RPMI7951 (cell line): ENCODE measurements at regions not wholly inside any gene's neighbourhood (a gene's known extent, or its start where the extent isn't known, plus 50 kb on each side); places are given as distances from the start of the nearest gene placed in this dataset.

Experiments used
- DNase-seq: peaks from one replicate; pipeline ENCODE4 v3.0.0-alpha.2; 2012; ENCODE audit warnings: low read depth

DNA sequence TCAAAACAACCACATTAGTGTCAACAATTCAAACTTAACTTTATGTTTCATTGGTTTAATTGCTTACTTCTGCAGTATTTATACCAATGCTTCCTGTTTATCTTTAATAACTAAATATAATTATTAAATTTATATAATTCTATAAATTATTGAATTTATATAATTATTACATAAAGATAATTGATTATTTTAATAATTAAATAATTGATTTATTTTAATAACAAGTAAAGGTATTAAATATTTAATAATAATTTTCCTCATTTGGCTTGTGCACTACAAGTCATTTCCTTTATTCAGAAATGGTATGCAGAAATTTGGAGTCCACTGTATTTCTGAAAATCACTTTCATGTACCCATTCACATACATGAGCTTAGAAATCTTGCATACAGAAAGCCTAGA lies 156.2 kb upstream of the NSMCE3 start:
- DNase-seq = no peak

DNA sequence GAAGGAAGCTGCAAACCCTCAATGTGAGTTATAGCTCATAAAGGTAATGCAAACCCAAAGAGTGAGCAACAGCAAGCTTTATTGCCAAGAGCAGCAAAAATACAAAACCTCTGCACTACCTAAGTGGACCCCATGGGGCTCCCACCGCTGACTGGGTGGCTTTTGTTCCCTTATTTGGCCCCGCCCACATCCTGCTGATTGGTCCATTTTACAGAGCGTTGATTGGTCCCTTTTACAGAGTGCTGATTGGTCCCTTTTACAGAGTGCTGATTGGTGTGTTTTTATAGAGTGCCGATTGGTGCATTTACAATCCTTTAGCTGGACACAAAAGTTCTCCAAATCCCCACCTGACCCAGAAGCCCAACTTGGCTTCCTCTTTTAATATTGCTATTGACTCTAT lies 154.5 kb upstream of the NSMCE3 start:
- no peak for DNase-seq

DNA sequence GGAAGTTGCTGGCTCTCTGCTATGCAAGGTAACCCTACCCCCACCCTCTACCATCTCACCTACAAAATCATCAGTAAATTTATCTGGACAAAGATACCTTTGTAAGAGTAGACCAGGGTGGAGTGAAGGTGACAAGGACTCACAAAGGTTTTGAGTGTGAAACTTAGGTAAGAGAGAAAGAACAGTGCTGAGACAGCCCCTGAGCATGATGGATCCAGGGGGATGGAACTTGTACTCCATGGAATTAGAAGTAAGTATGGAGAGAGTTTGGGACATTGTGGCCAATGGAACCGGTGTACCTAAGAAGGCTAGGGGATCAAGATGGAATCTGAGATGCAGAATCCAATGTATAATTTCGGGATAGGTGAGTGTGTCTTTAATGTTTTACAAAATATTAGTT lies 153.0 kb upstream of the NSMCE3 start:
- DNase-seq = no peak

DNA sequence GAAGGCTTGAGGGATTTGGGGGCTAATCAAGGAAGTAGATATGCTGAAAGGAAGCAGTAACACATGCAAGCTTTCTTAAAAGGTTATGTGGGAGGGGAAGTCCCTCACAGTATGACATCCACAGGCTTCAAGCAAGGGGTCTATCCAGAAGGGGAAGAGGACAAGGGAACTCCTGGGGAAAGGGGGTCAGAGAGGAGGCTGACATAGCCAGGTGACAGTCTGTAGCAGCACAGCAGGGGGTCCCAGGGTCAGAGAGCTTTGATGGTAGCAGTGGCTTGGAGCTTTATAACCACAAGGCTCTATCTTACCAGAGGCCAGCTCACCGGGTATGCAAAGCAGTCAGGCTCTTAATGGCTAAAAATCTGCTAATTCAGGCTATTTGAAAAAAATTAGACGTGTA lies 150.6 kb upstream of the NSMCE3 start:
- no peak for DNase-seq

DNA sequence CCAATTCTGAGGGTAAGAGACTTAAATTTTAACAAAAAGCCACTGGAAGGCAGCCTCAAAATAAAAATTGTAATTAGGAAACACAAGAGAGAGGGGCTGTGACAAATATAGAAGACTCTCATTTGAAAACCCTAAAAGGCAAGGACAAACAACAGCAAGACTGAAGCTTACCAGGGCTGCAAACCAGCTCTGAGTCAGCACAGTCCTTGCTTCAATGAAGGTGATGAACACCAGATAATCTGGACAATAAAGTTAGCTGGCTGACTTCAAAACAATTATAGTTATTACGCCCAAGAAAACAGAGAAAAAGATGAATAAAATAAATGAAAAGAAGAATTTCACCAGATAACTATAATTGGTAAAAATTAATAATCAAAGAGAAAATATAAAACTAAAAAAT lies 149.3 kb upstream of the NSMCE3 start:
- no peak for DNase-seq

DNA sequence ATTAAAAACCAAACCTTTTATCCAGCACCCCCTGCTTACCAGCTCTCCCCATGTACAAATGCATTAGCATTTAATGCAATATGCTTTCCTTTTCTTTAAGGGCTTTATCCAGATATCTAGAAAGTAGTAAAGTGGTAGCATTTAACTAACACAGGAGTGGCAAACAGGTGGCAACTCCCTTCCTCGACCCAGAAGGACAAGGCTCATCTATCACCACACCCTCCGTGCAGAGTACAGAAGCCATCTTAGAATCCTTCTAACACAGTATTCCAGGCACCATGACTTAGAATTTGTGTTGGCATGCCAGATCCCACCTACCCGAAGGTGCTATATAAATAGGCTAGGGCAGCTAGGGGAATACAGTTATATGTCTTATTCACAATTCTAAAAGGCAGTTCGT lies 148.6 kb upstream of the NSMCE3 start:
- no peak for DNase-seq

DNA sequence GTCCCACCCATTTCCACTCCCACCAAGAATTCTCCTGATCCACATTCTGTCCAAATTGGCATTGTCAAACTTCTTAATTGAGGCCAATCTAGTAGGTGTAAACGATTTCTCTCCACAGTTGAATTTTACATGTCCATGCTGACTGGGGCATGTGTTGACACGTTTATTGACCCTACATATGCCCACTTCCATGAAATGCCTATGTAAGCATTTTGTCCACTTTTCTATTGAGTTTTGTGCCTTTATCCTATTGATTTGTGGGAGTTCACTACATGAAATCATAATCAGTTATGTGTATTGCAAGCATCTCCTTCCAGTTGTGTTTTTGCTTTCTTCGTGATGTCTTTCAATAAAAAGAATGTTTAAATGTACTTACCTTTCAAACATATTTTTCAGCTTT lies 141.7 kb upstream of the NSMCE3 start:
- DNase-seq = no peak

DNA sequence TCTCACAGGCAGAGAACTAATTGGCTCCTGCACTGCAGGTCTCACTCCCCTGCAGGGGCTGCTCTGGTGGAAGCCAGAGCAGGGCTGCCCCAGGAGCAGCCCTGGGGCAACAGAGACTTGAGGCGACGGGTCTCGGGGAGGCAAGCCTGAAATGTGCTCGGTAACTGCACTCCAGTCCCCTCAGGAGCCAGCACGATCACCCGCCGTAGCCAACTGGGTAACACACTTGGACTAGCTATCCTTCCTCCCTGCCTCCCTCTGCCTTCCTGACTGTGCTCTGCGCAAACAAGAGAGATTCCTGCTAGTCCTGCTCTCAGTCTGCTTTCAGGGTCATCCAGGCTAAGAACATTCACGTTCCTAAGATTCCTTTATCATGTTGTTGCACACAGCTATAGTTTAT lies 140.7 kb upstream of the NSMCE3 start:
- no peak for DNase-seq

DNA sequence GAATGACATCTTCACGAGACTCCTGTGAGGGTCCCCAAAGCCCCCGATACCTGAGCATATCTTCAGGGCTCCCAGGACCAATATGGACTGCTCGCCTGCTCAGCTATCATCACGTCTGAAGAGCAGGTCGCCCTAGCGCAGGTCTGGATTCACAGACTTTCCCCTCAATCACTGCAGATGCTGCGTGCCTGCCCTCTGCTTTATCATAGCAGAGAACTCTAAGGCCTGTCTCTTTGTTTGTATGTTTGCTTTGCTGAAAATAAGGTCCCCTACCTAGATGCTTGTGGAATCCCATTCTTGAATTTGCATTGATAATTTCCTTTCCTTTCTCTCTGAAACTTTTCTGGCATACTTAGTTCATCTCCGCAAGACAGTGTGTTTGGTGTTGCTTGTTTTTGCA lies 140.3 kb upstream of the NSMCE3 start:
- no peak for DNase-seq

DNA sequence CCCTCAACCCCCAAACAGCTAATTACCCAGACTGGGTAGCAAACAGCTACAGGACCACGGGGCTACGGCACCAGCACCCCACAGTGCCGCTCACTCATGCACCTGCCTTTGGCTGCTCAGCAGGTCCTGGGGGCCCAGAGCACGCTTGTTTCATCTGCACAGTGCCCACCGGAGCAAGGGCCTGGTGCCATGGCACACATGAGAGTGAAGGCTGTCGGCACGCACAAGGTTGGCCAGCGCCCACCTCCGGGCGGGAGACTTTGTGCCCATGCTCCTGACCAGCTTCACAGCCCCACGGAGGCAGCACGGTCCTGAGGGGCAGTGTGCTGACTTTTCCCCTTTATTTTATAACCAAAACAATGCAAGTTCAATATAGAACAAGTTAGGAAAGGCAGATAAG lies 135.9 kb upstream of the NSMCE3 start:
- no peak for DNase-seq

DNA sequence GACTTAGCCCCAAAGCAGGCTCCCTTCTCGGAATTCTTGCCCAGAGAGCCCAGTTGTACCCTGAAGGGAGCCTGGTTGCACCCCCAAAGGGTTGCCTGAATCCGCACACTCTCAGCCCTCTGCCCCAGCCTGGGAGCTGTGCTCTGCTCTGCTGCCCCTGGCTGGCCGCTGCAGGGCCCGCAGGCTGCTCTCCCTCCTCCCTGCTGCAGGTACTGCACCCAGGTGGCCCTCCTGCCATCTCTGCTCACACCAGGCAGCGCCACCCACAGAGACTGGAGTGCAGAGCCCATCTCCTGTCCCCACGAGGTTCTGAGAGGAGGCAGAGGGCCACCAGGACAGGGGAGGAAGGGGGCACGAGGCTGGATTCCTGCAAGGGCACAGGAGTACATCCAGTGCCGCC lies 134.2 kb upstream of the NSMCE3 start:
- DNase-seq = no peak

DNA sequence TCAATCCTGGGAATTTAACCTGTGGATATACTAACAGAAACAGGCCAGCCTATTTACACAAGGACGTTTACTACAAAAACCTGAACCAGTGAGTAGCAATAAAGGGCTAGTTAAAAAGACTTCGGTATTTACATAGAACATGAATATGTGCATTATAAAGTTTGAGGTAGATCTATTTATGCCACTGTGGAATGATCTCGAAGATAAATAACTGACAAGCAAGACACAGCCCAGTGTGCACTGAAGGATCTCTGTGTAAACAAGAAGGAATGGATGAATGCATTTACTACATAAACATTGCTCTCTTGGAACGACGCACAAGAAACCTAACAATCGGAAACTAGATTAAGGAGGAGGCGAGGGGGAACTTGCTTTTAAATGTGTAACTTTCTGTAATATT lies 132.0 kb upstream of the NSMCE3 start:
- no peak for DNase-seq

DNA sequence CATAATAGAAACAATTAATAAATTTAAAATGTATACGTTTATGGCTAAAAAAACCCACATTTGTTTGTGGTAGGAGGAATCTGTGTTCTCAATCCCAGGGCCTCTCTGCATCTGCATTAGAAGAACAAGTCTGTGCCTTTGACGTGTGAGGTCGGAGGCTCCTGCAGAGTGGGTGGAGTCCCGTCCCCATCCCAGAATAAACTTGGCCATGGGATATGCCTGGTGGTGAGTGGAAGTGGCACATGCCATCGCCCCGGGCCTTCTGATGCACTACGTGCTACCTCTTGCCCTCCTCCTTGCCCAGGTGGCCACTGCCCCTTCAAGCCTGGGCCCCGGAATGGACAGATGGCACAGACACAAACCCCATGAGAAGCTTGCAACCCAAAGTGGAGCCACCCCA lies 131.1 kb upstream of the NSMCE3 start:
- DNase-seq = no peak

DNA sequence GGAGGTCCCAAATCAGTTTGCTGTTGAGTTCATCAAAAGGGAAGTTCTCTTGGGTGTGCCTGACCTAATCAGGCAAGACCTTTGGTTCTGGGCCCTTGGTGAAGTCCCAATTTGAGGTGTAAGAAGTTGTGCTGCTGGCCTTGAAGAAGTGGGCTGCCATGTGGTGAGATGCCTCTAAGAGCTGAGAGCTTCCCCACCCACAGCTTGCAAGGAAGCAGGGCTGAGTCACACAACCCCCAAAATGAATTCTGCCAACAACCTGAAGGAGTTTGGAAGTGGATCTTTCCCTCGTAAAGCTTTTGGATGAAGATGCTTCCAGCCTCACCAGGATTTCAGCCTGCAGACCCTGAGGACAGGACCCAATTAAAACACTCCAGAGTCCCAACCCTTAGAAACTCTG lies 129.3 kb upstream of the NSMCE3 start:
- no peak for DNase-seq

DNA sequence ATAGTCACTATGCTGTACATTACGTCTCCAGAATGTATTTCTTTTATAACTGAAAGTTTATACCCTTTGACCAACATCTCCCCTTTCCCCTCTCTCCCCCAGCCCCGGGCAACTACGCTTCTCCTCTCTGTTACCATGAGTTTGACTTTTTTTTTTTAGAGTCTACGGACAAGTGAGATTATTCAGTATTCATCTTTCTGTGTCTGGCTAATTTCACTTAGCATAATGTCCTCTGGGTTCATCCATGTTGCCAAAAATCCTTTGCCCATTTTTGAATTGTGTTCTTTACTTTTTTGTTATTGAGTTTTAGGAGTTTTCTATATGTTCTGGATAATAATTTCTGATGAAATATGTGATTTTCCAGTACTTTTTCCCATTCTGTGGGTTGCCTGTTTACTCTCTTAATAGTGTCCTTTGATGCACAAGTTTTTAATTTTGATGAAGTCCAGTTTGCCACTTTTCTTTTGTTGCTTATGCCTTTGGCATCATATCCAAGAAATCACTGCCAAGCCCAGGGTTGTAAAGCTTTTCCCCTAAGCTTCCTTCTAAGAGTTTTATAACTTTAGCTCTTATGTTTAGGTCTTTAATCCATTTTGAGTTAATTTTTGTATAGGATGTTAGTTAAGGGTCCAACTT lies 126.7 kb upstream of the NSMCE3 start:
- no peak for DNase-seq

DNA sequence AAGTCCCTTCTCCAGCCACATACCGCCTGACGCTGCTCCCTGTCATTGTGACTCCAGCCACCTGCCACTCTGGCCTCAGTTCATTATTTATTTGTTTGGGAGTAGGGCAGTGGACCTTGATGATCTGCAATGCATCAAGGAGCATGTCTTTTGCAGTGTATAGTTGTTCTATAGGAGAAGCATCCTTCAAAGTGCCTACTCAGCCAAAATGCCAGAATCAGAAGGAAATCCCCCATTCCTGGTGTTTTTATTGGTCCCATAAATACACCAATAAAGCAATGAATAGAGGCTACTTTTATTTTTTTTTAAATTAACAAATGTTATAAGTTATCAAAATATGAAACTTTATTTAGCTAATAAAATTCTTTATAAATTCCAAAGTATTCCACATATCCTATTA lies 123.8 kb upstream of the NSMCE3 start:
- DNase-seq = no peak

DNA sequence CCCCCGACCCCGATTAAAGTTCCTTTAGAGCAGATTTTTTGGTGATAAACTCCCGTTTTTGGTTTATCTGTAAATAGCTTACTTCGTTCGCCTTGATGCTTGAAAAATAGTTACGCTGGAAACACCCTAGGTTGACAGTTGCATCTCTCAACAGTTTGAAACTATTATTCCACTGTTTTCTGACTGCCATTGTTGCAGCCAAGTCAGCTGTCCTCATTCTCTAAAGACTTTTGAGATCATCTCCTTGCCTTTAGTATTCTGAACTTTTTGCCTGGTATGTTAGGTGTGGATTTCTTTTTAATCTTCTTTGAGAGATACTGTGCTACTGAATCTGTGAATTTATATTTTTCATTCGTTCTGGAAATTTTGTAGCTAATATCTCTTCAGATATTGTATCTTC lies 122.7 kb upstream of the NSMCE3 start:
- no peak for DNase-seq

DNA sequence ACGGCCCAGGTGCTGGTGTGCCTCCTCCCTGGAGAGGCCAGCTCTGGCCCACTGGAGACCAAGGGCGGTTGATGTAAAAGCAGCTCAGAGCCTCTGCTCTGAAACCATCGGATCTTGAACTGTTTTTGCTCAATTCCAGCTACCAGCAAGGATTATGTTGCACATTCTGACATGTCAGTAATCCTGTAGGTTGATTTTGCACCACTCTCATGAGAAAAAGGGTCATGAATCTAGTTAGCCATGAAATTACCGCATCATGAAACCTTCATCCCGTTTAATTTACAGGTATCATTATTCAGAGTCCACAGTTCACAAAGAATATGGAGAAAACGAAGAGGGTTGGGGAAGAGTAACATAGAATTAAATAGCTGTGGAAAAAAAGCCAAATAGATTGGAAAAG lies 120.4 kb upstream of the NSMCE3 start:
- no peak for DNase-seq

DNA sequence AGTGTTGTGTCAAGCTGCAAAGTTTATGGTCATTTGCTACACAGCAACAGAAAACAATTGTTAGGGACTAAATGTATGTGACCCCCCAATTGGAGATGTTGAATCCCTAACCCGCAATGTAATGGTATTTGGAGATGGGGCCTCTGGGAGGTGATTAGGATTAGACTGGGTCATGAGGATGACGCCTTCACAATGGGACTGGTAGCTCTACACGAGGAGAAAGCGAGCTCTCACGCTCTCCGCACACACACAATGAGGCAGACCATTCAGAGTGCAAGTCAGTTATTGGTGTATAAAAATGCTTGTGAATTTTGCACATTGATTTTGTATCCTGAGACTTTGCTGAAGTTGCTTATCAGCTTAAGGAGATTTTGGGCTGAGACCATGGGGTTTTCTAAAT lies 116.9 kb upstream of the NSMCE3 start:
- no peak for DNase-seq

DNA sequence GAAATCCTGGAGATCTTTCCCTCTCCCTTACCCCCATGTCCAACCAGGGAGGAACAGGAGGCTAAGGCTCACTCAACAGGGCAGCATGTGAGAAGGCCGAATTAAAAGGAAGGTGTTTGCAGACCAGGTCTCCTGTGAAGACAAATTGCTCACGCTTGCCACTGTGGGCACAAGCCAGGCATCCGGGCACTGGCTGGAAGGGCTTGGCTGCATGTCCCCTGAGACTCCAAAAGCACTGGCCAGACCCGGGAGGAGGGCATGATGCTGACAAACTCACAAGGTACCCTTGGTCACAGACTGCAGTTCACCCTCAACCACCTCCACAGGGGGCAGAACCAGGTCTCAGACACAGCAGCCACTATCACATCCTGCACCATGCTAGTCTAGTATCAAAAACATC lies 113.7 kb upstream of the NSMCE3 start:
- no peak for DNase-seq

DNA sequence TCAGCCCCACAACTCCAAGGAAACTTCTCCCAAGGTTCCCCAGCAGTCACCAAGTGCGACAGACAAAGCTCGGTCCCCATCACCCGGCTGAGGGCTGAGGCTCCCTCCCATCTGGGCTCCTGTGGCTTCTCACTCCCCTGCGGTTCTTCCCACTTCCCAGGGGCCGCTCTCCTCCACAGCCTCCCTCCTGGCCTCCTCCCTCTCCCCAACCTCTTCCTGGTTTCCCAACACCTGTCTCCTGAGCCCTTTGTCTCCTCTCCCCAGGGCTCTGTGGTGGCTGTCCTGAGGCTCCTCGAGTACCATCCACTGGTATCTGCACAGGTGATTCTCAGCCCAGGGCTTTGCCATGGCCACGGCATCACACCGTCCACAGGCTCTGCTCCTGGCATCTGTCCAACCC lies 113.2 kb upstream of the NSMCE3 start:
- DNase-seq = no peak

DNA sequence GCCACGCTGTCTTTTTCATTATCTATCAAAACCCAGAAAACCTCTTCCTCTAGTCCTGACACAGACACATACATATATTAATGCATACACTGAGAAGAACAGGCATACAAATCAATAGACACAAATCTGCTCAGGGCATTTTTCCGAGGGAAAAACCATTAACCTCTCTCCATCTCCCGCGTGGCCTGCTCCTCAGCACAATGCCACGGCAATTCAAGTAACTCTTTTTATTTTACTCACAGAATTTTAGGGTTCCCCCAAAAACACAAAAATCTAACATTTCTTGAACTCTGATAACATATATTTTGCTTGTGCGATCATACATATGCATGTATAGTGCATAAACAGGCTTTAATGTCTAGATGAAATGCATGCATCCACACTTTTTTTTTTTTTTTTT lies 110.8 kb upstream of the NSMCE3 start:
- DNase-seq = no peak

DNA sequence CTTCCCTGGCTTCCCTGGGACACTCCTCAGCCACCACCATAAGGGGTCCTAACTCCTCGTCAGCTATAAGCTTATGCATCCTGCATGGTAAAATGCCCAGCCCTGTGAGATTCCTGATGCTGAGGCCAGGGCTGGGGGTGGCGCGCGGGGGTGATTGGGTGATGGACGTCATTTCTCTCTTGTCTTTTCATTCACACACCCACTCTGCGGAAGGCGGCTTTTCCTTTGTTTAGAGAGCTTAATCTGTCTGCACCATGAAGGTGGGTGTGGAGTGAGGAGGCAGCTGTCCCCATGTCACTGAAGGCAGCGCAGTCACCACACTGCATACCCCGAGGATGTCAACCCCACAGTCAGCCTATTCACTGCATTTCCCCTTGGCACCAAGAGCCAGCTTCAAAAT lies 110.0 kb upstream of the NSMCE3 start:
- no peak for DNase-seq

DNA sequence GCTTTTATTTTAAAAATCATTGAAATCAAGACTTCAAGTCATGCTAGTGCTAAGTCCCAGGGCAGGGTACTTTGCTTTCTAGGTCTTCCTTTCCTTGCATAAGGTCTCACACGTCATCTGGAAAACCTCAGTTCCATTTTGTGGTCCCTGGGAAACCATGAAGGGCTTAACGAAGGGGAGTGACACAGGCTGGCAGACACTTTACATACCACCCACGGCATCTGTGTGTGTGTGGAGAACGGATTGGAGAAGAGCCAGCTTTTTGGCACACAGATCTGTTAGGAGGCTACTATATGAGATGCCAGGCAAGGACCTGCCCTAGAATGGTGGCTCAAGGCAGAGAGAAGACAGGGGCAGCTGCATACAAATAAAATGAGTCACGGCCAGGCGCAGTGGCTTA lies 107.5 kb upstream of the NSMCE3 start:
- DNase-seq = no peak

DNA sequence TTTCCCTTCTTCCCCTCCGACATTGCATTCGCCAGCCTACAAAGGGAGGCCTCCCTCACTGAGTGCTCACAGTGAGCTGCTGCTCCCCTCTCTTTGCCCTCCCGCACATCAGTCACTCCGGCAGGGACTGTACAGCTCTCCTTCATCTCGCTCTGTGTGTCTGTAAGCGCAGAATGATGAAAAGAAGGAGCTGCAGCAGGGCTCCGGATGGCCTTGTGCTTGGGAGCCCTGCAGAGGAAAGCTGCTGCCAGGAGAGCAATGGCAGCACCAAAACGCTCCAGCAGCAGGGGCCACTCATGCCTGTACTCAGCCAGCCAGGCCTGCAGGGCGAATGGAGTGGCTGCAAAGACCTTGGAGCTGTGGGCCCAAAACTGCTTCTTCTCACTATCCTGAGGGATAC lies 107.0 kb upstream of the NSMCE3 start:
- DNase-seq = no peak
